GM21529 (cell line): ENCODE measurements at regions not wholly inside any gene's neighbourhood (a gene's known extent, or its start where the extent isn't known, plus 50 kb on each side); places are given as distances from the start of the nearest gene placed in this dataset.

Source experiments
- ATAC-seq: cut with Tn5 transposase; IDR thresholded peaks from one replicate; pipeline ENCODE4 v1.9.1; 2021; ENCODE audit not compliant: unreplicated experiment

DNA sequence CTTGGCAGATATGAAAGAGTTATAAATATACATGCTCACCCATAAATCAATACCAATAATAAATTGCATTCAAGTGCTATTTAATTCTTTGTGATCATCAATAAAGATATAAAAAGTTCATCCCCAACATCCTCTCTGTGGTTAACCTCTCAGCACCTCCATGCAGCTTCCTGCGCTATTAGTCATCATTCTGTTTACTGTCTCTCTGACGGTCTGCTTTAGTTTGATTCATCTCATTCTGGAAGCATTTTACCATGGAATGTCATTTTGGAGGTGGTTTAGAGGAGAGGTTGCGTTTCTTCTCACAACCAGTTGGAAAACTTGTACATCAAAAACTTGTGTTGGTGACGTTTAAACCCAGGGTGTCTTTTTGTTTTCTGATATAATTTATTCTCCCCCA is 486.6 kb downstream of the BRINP1 start:
- no peak for ATAC-seq

DNA sequence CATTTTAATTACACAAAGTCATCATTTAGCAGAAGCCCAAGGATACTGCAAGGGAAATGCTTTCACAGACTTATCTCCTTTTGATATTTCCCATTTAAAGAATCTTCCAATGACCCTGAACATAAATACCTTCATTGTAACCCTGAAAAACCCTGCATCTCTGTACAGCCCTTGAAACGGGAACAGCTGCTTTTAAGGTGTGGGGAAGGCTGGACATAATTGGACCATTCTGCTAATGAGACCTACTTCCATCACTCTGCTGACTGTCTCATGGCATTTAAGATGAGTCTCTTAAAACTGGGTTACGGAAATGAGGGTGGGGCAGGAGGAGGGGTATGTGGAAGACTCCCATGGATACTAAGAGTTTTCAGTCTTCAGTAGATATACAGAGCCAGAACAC is 485.8 kb downstream of the BRINP1 start:
- ATAC-seq: no peak

DNA sequence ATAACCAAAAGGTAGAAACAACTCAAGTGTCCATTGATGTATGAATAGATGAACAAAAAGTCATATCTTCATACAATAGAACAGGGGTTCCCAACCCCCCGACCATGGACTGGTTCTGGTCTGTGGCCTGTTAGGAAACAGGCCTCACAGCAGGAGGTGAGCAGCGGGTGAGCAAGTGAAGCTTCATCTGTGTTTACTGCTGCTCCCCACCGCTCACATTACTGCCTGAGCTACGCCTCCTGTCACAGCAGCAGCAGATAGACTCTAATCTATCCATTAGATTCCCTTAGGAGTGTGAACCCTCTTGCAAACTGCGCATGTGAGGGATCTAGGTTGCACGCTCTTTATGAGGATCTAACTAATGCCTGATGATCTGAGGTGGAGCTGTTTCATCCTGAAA is 478.0 kb downstream of the BRINP1 start:
- ATAC-seq: no peak

DNA sequence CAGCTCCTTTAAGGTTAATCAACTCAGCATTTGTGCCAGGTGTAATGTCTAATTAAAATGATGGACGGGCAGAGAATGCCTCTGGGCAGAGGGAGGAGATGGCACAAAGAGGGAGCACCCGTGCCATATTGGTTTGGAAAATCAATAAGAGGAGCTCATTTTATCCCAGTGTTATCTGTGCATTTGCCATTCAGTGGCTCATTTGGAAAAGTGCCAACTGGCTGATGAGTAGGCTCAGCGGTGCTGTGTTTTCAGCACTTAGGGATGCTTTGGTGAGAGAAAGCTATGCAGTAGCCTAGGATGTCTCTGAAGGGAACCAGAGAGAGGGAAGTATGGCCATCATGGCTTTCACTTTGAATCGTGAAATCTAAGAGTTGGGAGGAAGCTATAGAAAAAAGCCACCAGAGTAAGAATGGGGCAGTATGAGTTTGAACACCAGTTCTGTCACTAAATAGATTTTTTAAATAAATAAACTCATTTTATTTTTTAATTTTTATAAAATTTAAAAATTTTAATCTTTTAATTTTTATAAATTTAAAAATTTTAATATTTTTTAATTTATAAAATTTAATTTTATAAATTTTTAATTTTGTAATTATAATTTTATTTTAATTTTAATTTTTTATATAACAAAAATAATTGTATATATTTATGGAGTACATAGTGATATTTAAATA is 472.8 kb downstream of the BRINP1 start:
- ATAC-seq: no peak

DNA sequence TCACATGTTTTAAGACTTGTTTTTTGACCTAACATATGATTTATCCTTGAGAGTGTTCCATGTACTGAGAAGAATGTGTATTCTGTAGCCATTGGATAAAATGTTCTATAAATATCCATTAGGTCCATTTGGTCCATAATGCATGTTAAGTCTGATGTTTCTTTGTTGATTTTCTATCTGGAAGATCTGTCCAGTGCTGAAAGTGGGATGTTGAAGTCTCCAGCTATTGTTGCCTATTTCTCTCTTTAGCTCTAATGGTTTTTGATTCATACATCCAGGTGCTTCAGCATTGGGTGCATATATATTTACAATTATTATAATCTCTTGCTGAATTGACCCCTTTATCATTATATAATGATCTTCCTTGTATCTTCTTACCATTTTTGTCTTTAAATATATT is 451.1 kb downstream of the BRINP1 start:
- ATAC-seq: no peak

DNA sequence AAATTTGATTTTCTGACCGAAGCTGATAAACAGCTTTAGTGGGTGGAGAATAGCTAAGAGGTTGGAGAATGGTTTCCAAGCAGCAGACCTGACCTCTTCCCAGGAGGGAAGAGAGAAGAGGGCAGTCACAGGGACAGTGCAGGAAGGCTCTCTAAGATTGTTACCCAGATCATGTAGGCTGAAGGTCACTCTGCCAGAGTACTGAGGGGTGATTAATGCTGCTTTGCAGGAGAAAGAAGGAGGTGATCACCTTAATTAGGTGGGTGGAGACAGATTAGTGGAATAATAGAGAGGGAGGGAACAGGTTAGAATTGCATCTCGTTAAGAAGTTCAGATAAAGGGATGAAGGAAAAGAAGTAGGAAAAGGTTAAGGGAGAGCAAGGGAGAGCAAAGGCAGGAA is 440.5 kb downstream of the BRINP1 start:
- ATAC-seq: no peak

DNA sequence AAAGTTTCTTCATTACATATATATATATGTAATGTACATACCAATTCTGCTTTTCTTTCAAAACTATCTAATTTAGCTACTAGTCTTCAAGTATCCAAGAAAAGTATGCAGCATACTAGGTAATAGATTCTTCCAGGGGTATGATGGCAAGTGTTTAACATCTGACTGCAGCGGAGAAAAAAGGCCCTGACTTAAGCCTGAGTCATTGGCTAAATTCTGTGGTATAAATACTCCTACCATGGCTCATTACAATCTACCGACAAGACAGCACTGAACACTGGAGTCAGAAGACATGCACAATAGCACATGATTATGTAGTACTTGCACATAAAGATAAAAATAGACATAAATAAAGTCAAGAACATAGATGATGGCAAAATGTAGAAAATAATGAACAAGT is 439.9 kb downstream of the BRINP1 start:
- ATAC-seq: no peak

DNA sequence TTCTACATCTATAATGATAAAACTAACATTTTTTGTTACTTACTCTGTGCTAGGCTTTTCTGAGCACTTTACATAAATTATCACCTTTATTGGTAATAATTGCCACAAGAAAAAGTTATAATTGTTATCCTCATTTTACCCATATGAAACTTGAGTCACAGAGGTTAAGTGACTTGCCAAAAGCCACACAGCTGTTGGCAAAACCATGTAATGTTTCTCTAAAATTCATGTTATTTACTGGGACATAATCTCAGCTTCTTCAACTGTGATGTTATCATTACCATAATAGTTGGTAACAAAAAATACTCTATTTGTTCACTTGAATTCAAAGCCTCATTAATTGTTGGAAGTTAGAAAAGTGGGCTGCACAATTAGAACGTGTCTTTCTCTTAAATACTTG is 437.3 kb downstream of the BRINP1 start:
- ATAC-seq: no peak

DNA sequence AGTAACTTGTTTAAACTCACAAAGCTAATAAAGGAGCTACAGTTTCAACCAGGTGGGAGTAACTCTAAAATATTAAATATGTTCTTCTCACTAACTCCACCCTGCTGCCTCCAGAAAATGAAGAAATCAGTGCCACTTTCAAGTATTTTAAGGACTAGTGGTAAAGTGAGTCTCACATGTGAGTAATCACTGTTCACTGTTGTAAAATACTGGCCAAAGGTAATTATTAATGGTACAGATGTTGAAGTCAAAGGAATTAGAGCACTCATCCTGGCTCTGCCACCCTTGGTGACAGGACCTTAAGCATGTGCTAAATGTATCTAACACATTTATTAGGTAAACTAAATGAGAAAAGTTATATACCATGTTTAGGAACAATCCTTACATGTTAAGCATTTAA is 430.7 kb downstream of the BRINP1 start:
- ATAC-seq: no peak

DNA sequence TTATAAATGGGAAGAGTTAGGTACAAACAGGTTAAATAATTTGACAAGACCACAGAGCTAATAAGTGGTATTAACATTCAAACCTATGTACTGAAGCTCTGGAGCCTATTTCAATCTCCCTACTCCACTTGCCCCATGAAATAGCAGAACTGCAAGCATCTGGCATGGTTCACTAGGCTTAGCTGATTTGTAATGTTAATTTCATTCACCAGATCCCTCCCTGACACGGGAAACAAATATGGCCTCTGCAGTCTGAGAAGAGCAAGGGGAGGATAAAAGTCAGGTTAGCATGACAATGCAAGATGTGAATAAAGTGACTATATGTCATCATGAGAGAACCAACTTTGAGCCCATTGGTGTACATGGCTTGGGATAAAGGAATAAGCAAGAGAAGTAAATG is 428.8 kb downstream of the BRINP1 start:
- ATAC-seq: no peak

DNA sequence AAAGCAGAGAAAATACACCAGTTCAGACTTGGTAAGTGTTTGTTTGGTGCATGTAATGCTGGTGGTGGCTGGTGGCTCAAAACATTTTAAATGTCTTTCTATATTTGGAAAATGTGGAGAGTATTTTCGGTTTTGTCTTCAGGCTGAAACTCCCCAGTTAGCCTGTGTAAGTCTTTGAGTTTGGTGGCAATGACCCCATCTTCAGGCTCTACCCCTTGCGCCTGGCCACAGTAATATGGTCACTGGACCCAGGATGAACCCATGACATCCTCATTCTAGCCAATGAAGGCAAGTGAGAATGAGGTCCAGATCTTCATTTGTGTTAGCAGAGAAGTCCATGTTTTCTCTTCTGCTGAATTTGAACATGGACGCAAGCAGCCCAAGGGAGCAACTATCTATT is 422.6 kb downstream of the BRINP1 start:
- ATAC-seq: no peak

DNA sequence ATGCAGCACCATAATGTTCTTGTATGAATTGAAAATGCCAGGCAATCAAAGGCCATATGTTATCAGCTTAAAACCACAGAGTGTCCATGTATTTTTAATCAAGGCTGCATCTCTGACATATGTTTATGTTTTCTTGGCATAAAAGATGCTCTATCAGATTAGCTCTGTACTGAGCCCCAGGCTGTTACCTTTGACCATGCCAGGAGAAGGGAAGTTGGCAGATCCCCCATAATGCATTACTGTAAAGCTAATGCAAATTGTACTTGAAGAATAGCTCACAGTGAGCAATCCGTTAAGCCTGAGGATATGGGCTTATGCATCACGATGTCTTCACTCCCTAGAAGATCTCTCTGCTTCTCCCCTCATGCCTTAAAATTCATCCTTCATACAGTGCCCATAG is 414.4 kb downstream of the BRINP1 start:
- no peak for ATAC-seq

DNA sequence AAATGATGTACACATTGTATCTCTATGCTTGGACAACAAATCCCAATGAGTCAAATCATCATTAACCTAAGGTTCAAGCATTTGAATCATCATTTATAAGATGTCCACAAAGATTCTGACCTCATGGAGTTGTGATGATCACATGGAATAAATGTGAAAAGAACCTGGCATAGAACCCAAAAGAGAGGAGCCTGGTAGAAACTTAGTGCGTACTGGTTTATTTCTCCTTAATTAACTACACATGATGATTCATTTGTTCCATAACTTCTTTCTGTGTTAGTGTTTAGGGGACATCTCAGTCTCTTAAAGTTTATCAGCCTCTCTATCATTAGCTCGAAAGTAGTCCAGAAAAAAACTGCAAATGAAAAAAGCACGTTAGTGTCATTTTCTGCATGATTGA is 411.6 kb downstream of the BRINP1 start:
- ATAC-seq: no peak

DNA sequence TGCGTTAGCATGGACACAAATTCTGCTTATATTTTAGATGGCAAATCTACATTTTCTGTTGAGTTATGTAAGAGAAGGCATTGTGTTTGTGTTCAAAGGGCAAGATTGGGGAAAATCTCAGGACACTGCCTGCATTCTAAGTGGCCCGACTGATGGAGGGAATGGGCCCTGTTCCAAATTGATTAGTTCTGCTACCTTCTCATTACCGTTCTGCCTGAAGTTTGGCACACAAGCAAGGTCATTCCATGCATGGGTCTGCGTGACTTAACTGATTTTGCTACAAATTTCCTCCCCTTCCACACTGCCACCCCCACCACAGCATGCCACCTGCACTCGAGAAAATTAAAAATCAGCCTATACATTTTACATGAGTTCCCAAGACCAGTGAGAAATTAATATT is 409.9 kb downstream of the BRINP1 start:
- ATAC-seq: no peak

DNA sequence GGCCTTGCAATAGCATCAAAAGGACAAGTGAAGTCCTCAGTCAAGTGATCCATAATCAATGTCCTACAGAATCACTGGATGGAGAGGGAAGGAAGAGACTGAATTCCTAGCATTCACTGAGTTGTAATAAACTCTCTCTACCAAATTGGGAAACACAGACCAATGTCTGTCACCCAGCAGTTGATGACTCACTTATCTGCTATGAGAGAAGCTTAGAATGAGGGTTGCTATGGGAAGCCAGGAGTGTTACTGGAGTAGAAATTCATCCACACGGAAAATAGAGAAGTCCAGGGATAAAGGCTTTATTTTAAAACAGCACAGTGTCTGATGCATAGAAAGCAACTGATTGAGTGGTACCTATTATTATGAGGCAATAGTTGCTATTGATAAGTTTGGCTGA is 407.4 kb downstream of the BRINP1 start:
- ATAC-seq: no peak

DNA sequence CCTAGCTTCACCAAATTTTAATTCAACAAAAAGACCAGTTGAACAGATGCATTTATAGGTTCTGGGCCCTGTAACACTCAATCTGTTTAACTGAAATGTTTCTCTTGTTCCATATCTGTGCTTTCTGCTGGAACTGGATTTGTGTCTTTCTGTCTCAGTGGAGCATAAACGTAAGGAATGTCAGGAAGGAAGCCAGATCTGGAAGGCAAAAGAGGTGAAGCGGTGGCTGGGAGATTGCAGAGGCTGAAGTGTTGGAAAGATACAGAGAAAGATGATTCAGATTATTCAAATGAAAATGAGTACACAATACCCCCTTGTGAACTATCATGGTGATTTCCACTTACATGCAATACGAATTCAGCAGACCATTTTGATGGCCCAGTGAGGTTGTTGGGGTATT is 406.8 kb downstream of the BRINP1 start:
- no peak for ATAC-seq

DNA sequence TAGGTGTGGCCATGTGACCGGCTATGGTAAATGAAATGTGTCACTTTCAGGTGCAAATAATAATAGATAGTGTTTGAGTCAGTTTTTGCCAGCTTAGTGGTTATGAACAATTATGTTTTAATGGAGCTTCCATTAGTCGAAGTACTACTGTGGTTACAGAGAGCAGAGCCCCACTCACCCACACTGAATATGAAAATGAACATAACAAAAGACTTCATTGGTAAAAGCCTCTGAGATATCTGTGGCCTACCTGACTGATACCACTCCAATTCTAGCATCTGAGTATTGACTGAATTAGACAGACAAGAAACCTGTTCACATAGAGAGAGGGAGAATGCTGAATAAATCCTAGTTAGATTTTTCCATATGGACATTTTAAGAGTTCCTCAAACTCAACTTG is 405.6 kb downstream of the BRINP1 start:
- no peak for ATAC-seq

DNA sequence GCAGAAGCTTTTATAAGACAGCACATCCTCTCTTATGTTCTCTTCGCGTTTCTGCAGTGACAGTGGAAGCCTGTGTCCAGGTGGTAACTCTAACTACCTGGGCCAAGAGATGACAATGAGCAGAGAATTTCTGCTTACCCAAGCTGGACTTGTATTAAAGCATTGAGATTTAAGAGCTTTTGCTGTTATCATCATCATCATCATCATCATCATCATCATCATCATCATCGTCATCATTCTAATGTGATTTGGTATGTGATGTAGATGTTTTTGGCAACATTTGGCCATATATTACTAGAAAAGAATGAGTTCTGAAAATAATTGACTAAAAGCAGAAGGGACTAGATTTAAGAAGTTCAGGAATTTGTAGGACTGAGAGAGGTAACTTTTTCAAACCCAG is 401.3 kb downstream of the BRINP1 start:
- no peak for ATAC-seq

DNA sequence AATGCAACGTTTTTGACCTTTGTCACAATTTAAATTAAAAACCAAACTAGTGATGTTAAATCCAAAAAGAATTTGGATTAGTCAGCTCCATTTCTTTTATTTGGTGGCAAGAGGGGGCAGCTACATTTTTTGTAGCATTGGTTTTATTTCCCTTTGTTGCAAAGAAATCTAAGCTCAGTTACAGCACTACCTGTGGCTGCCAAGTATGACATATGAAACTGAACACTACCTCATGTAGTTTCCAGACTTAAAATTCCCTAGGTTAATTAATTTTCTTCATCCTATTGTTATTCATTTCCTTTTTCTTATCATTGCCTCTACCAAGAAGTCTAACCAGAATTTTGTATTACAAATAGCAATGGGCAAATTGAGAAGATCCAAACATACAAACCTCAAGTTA is 393.5 kb downstream of the BRINP1 start:
- no peak for ATAC-seq

DNA sequence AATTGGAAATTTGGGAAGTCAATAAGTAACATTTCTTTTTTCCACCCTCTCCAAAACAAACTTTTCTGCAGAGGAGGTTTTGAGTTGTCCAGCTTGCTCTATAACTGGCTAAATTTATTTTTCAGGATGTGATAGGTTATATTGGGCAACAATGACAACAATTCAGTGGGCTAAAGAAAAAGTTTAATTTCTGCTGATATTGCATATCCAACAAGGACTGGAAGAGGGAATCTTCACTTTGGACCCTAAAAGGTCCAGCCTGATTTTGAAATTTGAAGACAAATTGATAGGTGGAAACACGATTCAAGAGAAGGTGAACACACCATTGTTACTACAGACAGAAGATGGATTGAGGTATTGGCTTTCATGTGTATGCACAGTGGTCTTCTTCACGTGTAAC is 393.1 kb downstream of the BRINP1 start:
- ATAC-seq: no peak

DNA sequence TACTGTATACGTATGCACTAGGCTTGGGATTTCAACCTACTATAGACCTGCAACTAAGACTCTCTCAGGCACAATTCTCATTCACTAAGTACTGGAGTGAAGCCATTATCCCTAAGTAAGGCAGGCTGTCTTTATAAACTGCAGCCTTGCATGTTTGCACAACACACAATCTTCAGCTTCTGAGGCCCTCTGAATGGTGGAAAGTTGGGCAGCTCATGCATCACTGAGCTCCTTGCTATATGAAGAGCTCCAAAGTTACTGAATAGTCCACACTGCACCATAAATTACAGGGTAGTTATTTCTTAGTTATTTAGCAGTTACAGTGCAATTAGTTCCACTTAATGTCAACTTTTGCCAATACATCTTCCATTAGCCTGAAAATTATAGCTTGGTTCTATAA is 384.6 kb downstream of the BRINP1 start:
- no peak for ATAC-seq

DNA sequence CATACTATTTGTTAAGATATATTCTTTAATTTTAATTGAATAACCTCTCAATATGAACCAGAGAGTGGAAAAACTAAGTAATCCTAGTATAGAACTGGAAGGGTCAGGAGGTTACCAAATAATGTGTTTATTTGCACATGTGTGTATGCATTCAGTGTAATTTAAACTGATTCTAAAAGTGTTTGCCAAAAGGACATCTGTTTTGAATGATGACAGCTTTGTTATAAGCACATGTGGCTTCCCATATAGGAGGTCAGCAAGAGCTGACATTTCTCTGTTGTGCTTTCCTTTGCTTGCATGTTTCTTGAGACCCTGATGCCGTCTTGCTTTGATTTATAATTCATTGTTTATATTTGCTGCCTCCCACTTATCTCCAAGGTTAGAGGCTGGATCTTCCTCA is 383.4 kb downstream of the BRINP1 start:
- ATAC-seq: no peak

DNA sequence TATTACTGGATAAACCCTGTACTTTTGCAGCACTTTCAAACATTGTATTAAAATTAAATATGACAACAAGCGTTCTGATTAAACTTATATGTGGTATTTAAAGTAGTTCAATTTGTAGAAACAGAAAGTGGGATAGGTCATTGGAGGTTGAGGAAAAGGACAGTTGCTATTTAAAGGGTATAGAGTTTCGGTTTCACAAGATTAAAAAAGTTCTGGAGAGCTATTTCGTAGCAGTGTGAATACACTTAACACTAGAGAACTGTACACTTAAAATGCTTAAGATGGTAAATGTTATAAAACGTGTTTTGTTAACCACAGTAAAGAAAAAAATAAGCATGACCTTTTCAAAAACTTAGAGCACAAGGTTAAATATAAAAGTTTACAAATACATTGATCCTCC is 382.1 kb downstream of the BRINP1 start:
- ATAC-seq: no peak

DNA sequence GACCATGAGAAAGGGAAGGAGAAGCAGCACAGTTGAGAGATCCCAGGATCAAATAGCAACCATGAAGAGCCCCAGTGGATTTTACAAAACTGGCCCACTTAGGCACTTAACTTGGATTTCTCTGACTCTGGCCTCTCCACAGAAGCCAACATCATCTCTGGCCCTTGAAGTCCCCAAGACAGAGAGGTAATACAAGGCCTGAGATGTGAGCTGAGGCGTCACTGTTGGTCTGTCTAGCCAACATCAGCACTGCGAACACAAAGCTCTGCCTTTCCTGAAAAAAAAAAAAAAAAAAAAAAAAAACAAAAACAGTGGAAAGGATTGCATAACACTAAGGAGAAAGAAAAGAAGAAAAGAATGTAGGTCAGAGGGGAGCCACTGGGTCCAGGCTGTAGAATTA is 378.3 kb downstream of the BRINP1 start:
- ATAC-seq: no peak
